ENCODE measurements at regions not wholly inside any gene's neighbourhood (a gene's known extent, or its start where the extent isn't known, plus 50 kb on each side); places are given as distances from the start of the nearest gene placed in this dataset.

GRCh38 chr11:8332891-8333290 lies 69.2 kb upstream of the LMO1 start:
- no peak overlapping the region for H3K9ac ChIP-seq (replicated peaks in 1 of 4; ENCODE audit: extremely low read depth in 1 of 4, low read depth in 3 of 4, low read length in 3 of 4)
- H2AK5ac ChIP-seq (ENCODE audit: low read depth, low read length) = no peak overlapping the region
- H3K56ac ChIP-seq (replicated peaks; ENCODE audit: insufficient read length, low read depth, low read length) = no peak overlapping the region
- no peak overlapping the region for H2BK120ac ChIP-seq (replicated peaks; ENCODE audit: low read depth, low read length)
- H3K4me1 ChIP-seq (replicated peaks in 1 of 4; ENCODE audit: control insufficient read depth in 3 of 4, insufficient read depth in 4 of 4, low read length in 3 of 4) = peaks cover 3 to 22% (median 14%) of the 10 kb centered on the region in 4 experiments
- no peak overlapping the region for H3K27ac ChIP-seq (ENCODE audit: low read depth, low read length)
- no peak overlapping the region for H3K4me3 ChIP-seq (ENCODE audit: extremely low read depth in 1 of 4, insufficient read depth in 2 of 4, low read depth in 3 of 4, low read length in 4 of 4)
- POLR2A ChIA-PET (ENCODE audit: partially characterized antibody) = interaction anchor here (0.8 kb wide), 1 partner anchor 349 kb away, joined by 3 read pairs; the partner anchor contains the start of genes RPL27A and TRIM66
- no peak overlapping the region for H2AFZ ChIP-seq (ENCODE audit: low read length)
- H3K23me2 ChIP-seq (ENCODE audit: low read depth, low read length) = no peaks in the 10 kb centered on the region
- no peaks in the 10 kb centered on the region for H3K79me2 ChIP-seq (ENCODE audit: control insufficient read depth in 1 of 2, insufficient read depth in 2 of 2, low read length in 2 of 2)
- H4K20me1 ChIP-seq (replicated peaks in 1 of 2; ENCODE audit: control insufficient read depth in 1 of 2, insufficient read depth in 2 of 2, low read length in 2 of 2) = no peaks in the 10 kb centered on the region
- H2BK5ac ChIP-seq (ENCODE audit: low read depth, low read length) = no peak overlapping the region
- H3K23ac ChIP-seq (ENCODE audit: insufficient read length) = no peak overlapping the region
- H3K18ac ChIP-seq (ENCODE audit: extremely low read depth, low read length) = no peak overlapping the region
- no peaks in the 10 kb centered on the region for H3K79me1 ChIP-seq (ENCODE audit: low read depth, low read length)
- FAIRE-seq (no peak), DNase-seq (ENCODE audit: low read depth in 1 of 2, low spot score in 2 of 2) (no peak)
- 88% methylated on average over 12 of the region's 12 CpGs; no CpG with 5 or more reads in 1 of the 2 experiments for WGBS, 2 experiments (ENCODE audit: extremely low coverage in 1 of 2, insufficient coverage in 1 of 2, insufficient read length in 1 of 2, insufficient replicate concordance in 2 of 2, low coverage in 1 of 2, low lambda C conversion rate in 2 of 2, missing lambda C conversion rate in 1 of 2)
- no peaks in the 10 kb centered on the region for H3K9me3 ChIP-seq (ENCODE audit: insufficient read depth in 2 of 2, low read depth in 1 of 2, low read length in 1 of 2)
- H2BK15ac ChIP-seq (ENCODE audit: low read length) = no peak overlapping the region
- H3K27me3 ChIP-seq (replicated peaks in 1 of 4; ENCODE audit: control insufficient read depth in 3 of 4, extremely low read depth in 1 of 4, insufficient read depth in 3 of 4, low read length in 3 of 4) = no peaks in the 10 kb centered on the region; a peak in 1 of 7 replicates
- no peak overlapping the region for H3K4ac ChIP-seq (replicated peaks; ENCODE audit: insufficient read length, low read depth, low read length)
- CTCF ChIA-PET (ENCODE audit: partially characterized antibody) = interaction anchor here (1.2 to 2.4 kb wide), 8 partner anchors 8 to 140 kb away, joined by 3 to 11 read pairs (median 4); no protein-coding TSS in a partner anchor
- no peak overlapping the region for H4K91ac ChIP-seq (replicated peaks; ENCODE audit: insufficient read length, low read length)
- no peak overlapping the region for H3K4me2 ChIP-seq (ENCODE audit: insufficient read depth in 1 of 2, low read depth in 2 of 2, low read length in 2 of 2)
- H4K5ac ChIP-seq (ENCODE audit: insufficient read length, low read depth, low read length) = no peak overlapping the region
- H3K36me3 ChIP-seq (ENCODE audit: control insufficient read depth in 2 of 4, insufficient read depth in 4 of 4, low read length in 3 of 4) = no peaks in the 10 kb centered on the region
- no peak overlapping the region for H4K8ac ChIP-seq (ENCODE audit: extremely low read depth, insufficient read depth, low read length)
- no peak overlapping the region for H2BK12ac ChIP-seq (ENCODE audit: low read depth, low read length)
- no peak overlapping the region for H2BK20ac ChIP-seq (ENCODE audit: low read length)
- no peak overlapping the region for H3K14ac ChIP-seq (ENCODE audit: insufficient read length)
- TF ChIP-seq JUN (IDR thresholded peaks at IDR 0.05; ENCODE audit: low read depth, low read length) = no peak

Data from H1 (cell line).